ENCODE measurements at regions not wholly inside any gene's neighbourhood (a gene's known extent, or its start where the extent isn't known, plus 50 kb on each side); places are given as distances from the start of the nearest gene placed in this dataset.

DNA sequence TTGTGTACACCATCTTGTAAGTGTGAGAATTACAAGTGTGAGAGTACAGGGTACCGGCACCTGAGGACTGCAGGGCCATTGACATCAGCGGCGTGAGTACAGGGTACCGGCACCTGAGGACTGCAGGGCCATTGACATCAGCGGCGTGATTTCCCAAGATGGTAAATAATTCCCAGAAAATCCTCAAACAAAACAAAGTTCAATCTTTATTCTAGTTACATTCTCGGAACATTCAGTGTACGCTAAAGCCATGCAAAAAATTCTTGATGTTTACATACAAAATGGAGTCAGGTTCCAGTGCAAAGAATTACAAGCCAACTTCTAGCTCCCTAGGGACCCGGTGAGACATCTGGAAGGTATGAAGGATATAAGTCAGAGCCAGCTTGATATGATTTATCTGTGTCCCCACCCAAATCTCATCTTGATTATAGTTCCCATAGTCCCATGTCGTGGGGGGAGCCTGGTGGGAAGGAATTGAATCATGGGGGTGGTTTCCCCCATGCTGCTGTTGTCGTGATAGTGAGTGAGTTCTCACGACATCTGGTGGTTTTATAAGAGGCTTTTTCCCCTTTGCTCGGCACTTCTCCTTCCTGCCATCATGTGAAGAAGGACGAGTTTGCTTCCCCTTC is 172.7 kb downstream of the TTLL2 start (continued):
- TF ChIP-seq, protein P1, sequence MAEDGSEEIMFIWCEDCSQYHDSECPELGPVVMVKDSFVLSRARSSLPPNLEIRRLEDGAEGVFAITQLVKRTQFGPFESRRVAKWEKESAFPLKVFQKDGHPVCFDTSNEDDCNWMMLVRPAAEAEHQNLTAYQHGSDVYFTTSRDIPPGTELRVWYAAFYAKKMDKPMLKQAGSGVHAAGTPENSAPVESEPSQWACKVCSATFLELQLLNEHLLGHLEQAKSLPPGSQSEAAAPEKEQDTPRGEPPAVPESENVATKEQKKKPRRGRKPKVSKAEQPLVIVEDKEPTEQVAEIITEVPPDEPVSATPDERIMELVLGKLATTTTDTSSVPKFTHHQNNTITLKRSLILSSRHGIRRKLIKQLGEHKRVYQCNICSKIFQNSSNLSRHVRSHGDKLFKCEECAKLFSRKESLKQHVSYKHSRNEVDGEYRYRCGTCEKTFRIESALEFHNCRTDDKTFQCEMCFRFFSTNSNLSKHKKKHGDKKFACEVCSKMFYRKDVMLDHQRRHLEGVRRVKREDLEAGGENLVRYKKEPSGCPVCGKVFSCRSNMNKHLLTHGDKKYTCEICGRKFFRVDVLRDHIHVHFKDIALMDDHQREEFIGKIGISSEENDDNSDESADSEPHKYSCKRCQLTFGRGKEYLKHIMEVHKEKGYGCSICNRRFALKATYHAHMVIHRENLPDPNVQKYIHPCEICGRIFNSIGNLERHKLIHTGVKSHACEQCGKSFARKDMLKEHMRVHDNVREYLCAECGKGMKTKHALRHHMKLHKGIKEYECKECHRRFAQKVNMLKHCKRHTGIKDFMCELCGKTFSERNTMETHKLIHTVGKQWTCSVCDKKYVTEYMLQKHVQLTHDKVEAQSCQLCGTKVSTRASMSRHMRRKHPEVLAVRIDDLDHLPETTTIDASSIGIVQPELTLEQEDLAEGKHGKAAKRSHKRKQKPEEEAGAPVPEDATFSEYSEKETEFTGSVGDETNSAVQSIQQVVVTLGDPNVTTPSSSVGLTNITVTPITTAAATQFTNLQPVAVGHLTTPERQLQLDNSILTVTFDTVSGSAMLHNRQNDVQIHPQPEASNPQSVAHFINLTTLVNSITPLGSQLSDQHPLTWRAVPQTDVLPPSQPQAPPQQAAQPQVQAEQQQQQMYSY (CRISPR knock-in tag; IDR thresholded peaks at IDR 0.05), result no peak
- no peak for TF ChIP-seq ZNF232 (CRISPR knock-in tag; IDR thresholded peaks at IDR 0.05; ENCODE audit: borderline replicate concordance)
- TF ChIP-seq SNAI1 (CRISPR knock-in tag; IDR thresholded peaks at IDR 0.05; ENCODE audit: borderline replicate concordance), result no peak
- TF ChIP-seq MEIS1 (CRISPR knock-in tag; IDR thresholded peaks at IDR 0.05; ENCODE audit: borderline replicate concordance), result no peak
- TF ChIP-seq ZNF674 (CRISPR knock-in tag; IDR thresholded peaks at IDR 0.05; ENCODE audit: low read depth), result no peak
- TF ChIP-seq FOXJ3 (CRISPR knock-in tag; IDR thresholded peaks at IDR 0.05; ENCODE audit: borderline replicate concordance), result peak; percentile 92; the same call in 1 of the 2 replicates
- no peak for TF ChIP-seq SPEN (CRISPR knock-in tag; IDR thresholded peaks at IDR 0.05; ENCODE audit: low read depth)
- TF ChIP-seq ZNF207 (IDR thresholded peaks at IDR 0.05; ENCODE audit: borderline replicate concordance), result no peak
- no peak for TF ChIP-seq REXO4 (CRISPR knock-in tag; IDR thresholded peaks at IDR 0.05; ENCODE audit: borderline replicate concordance)
- no peak for TF ChIP-seq ZNF343 (CRISPR knock-in tag; IDR thresholded peaks at IDR 0.05)
- TF ChIP-seq AGO2 (optimal IDR thresholded peaks at IDR 0.05; ENCODE audit: low read depth, low read length), result no peak
- no peak for TF ChIP-seq ZFYVE20 (CRISPR knock-in tag; IDR thresholded peaks at IDR 0.05; ENCODE audit: borderline replicate concordance, low read depth)
- 0 out of 2 replicates have a peak, but pooled peaks have one; percentile 22 for TF ChIP-seq ZBTB42 (CRISPR knock-in tag; IDR thresholded peaks at IDR 0.05)
- TF ChIP-seq NFATC3 (CRISPR knock-in tag; IDR thresholded peaks at IDR 0.05), result no peak
- TF ChIP-seq ZBTB44 (CRISPR knock-in tag; IDR thresholded peaks at IDR 0.05), result no peak
- no peak for TF ChIP-seq SIN3A (IDR thresholded peaks at IDR 0.05; ENCODE audit: borderline replicate concordance, low read depth, low read length)
- TF ChIP-seq ZMYM4 (CRISPR knock-in tag; IDR thresholded peaks at IDR 0.05), result peak; percentile 77
- TF ChIP-seq ZSCAN22 (CRISPR knock-in tag; IDR thresholded peaks at IDR 0.05), result no peak
- no peak for TF ChIP-seq REST (IDR thresholded peaks at IDR 0.05; ENCODE audit: borderline replicate concordance in 1 of 2, low read depth in 1 of 2, low read length in 2 of 2)
- no peak for TF ChIP-seq JARID2 (CRISPR knock-in tag; IDR thresholded peaks at IDR 0.05; ENCODE audit: insufficient replicate concordance)
